ENCODE measurements at regions not wholly inside any gene's neighbourhood (a gene's known extent, or its start where the extent isn't known, plus 50 kb on each side); places are given as distances from the start of the nearest gene placed in this dataset.

GRCh38 chr5:93884254-93884653 lies 142.9 kb upstream of the POU5F2 start:
- DNase-seq (ENCODE audit: low spot score): no peak

- DNase-seq (ENCODE audit: low spot score): no peak
Measured at GRCh38 chr5:93883459-93883858, 142.1 kb upstream of the POU5F2 start.

- no peak for DNase-seq (ENCODE audit: low spot score)
Measured at GRCh38 chr5:93875693-93876092, 134.3 kb upstream of the POU5F2 start.

- DNase-seq (ENCODE audit: low spot score): no peak
Measured at GRCh38 chr5:93874491-93874890, 133.1 kb upstream of the POU5F2 start.

GRCh38 chr5:93874080-93874479 lies 132.7 kb upstream of the POU5F2 start:
- DNase-seq (ENCODE audit: low spot score): no peak

GRCh38 chr5:93873211-93873736 lies 131.9 kb upstream of the POU5F2 start:
- DNase-seq (ENCODE audit: low spot score): no peak

- DNase-seq (ENCODE audit: low spot score): no peak
Measured at GRCh38 chr5:93870649-93871048, 129.2 kb upstream of the POU5F2 start.

- no peak for DNase-seq (ENCODE audit: low spot score)
Measured at GRCh38 chr5:93868851-93869250, 127.5 kb upstream of the POU5F2 start.

GRCh38 chr5:93850311-93850710 lies 108.9 kb upstream of the POU5F2 start:
- no peak for DNase-seq (ENCODE audit: low spot score)

GRCh38 chr5:93845376-93845775 lies 104.0 kb upstream of the POU5F2 start:
- DNase-seq (ENCODE audit: low spot score): no peak

GRCh38 chr5:93831449-93831848 lies 90.0 kb upstream of the POU5F2 start:
- DNase-seq (ENCODE audit: low spot score): no peak

GRCh38 chr5:93830893-93831292 lies 89.5 kb upstream of the POU5F2 start:
- no peak for DNase-seq (ENCODE audit: low spot score)

GRCh38 chr5:93829346-93829745 lies 87.9 kb upstream of the POU5F2 start:
- DNase-seq (ENCODE audit: low spot score): no peak

GRCh38 chr5:93821891-93822415 lies 80.6 kb upstream of the POU5F2 start:
- no peak for DNase-seq (ENCODE audit: low spot score)

- DNase-seq (ENCODE audit: low spot score): no peak
Measured at GRCh38 chr5:93819668-93820067, 78.3 kb upstream of the POU5F2 start.

- DNase-seq (ENCODE audit: low spot score): no peak
Measured at GRCh38 chr5:93810780-93811179, 69.4 kb upstream of the POU5F2 start.

GRCh38 chr5:93809430-93809829 lies 68.0 kb upstream of the POU5F2 start:
- no peak for DNase-seq (ENCODE audit: low spot score)

GRCh38 chr5:93807846-93808245 lies 66.4 kb upstream of the POU5F2 start:
- no peak for DNase-seq (ENCODE audit: low spot score)

- DNase-seq (ENCODE audit: low spot score): no peak
Measured at GRCh38 chr5:93805616-93806379, 64.4 kb upstream of the POU5F2 start.

- no peak for DNase-seq (ENCODE audit: low spot score)
Measured at GRCh38 chr5:93800988-93801811, 59.8 kb upstream of the POU5F2 start.

GRCh38 chr5:93794954-93795353 lies 53.6 kb upstream of the POU5F2 start:
- no peak for DNase-seq (ENCODE audit: low spot score)

- DNase-seq (ENCODE audit: low spot score): no peak
Measured at GRCh38 chr5:93793159-93793781, 51.9 kb upstream of the POU5F2 start.
